ENCODE measurements at regions not wholly inside any gene's neighbourhood (a gene's known extent, or its start where the extent isn't known, plus 50 kb on each side); places are given as distances from the start of the nearest gene placed in this dataset.

GRCh38 chr5:167880420-167880819 lies 411.0 kb upstream of the WWC1 start:
- Histone ChIP-seq H3K4me1 (no peaks in the 10 kb centered on the region), H3K36me3 (no peaks in the 10 kb centered on the region), H3K9me3 (no peaks in the 10 kb centered on the region), H3K27me3 (no peaks in the 10 kb centered on the region), H3K4me3 (no peak overlapping the region), H3K27ac (no peak overlapping the region)
- TF ChIP-seq CTCF (IDR thresholded peaks at IDR 0.05 in 4 of 5, conservative IDR thresholded peaks at IDR 0.05 in 1 of 5) (no peak), POLR2A (IDR thresholded peaks at IDR 0.05) (no peak)
- no peak for ATAC-seq
- in situ Hi-C loops (cut with MboI; ENCODE audit: low sequenced_read_pairs in 4 of 4): no loop called here
- intact Hi-C loops (cut with DNase I; ENCODE audit: low total_unique reads): no loop called here
- no peak for DNase-seq

GRCh38 chr5:167881041-167881440 lies 410.4 kb upstream of the WWC1 start:
- ATAC-seq: no peak
- no peak for DNase-seq
- intact Hi-C loops (cut with DNase I; ENCODE audit: low total_unique reads): no loop called here
- Histone ChIP-seq H3K36me3 (no peaks in the 10 kb centered on the region), H3K9me3 (no peaks in the 10 kb centered on the region), H3K27me3 (no peaks in the 10 kb centered on the region), H3K4me1 (no peaks in the 10 kb centered on the region), H3K4me3 (no peak overlapping the region), H3K27ac (no peak overlapping the region)
- TF ChIP-seq POLR2A (IDR thresholded peaks at IDR 0.05) (no peak), CTCF (IDR thresholded peaks at IDR 0.05 in 4 of 5, conservative IDR thresholded peaks at IDR 0.05 in 1 of 5) (no peak)
- in situ Hi-C loops (cut with MboI; ENCODE audit: low sequenced_read_pairs in 4 of 4): no loop called here

- no peak for DNase-seq
- ATAC-seq: no peak
- no peaks in the 10 kb centered on the region for H3K27me3 ChIP-seq
- H3K36me3 ChIP-seq: no peaks in the 10 kb centered on the region
- H3K4me3 ChIP-seq: no peak overlapping the region
- no peak overlapping the region for H3K27ac ChIP-seq
- H3K4me1 ChIP-seq: no peaks in the 10 kb centered on the region
- intact Hi-C loops (cut with DNase I; ENCODE audit: low total_unique reads) (no loop called here), in situ Hi-C loops (cut with MboI; ENCODE audit: low sequenced_read_pairs in 4 of 4) (no loop called here)
- no peak for TF ChIP-seq POLR2A (IDR thresholded peaks at IDR 0.05)
- no peak for TF ChIP-seq CTCF (IDR thresholded peaks at IDR 0.05 in 4 of 5, conservative IDR thresholded peaks at IDR 0.05 in 1 of 5)
- no peaks in the 10 kb centered on the region for H3K9me3 ChIP-seq
Observed at GRCh38 chr5:167886196-167886595, 405.2 kb upstream of the WWC1 start.

- intact Hi-C loops (cut with DNase I; ENCODE audit: low total_unique reads) (no loop called here), in situ Hi-C loops (cut with MboI; ENCODE audit: low sequenced_read_pairs in 4 of 4) (no loop called here)
- DNase-seq: no peak
- Histone ChIP-seq H3K9me3 (no peaks in the 10 kb centered on the region), H3K4me3 (no peak overlapping the region), H3K36me3 (no peaks in the 10 kb centered on the region), H3K27ac (no peak overlapping the region), H3K4me1 (no peaks in the 10 kb centered on the region), H3K27me3 (no peaks in the 10 kb centered on the region)
- no peak for ATAC-seq
- no peak for TF ChIP-seq POLR2A (IDR thresholded peaks at IDR 0.05)
- TF ChIP-seq CTCF (IDR thresholded peaks at IDR 0.05 in 4 of 5, conservative IDR thresholded peaks at IDR 0.05 in 1 of 5): no peak
Observed at GRCh38 chr5:167888393-167888792, 403.1 kb upstream of the WWC1 start.

GRCh38 chr5:167889276-167889675 lies 402.2 kb upstream of the WWC1 start:
- TF ChIP-seq CTCF (IDR thresholded peaks at IDR 0.05 in 4 of 5, conservative IDR thresholded peaks at IDR 0.05 in 1 of 5): no peak
- TF ChIP-seq POLR2A (IDR thresholded peaks at IDR 0.05): no peak
- Histone ChIP-seq H3K27ac (no peak overlapping the region), H3K36me3 (no peaks in the 10 kb centered on the region), H3K4me1 (no peaks in the 10 kb centered on the region), H3K27me3 (no peaks in the 10 kb centered on the region), H3K4me3 (no peak overlapping the region), H3K9me3 (no peaks in the 10 kb centered on the region)
- intact Hi-C loops (cut with DNase I; ENCODE audit: low total_unique reads): no loop called here
- DNase-seq (no peak), ATAC-seq (no peak)
- in situ Hi-C loops (cut with MboI; ENCODE audit: low sequenced_read_pairs in 4 of 4): no loop called here

Data from gastrocnemius medialis (tissue), 4 donors.